ENCODE measurements at regions not wholly inside any gene's neighbourhood (a gene's known extent, or its start where the extent isn't known, plus 50 kb on each side); places are given as distances from the start of the nearest gene placed in this dataset.

DNA sequence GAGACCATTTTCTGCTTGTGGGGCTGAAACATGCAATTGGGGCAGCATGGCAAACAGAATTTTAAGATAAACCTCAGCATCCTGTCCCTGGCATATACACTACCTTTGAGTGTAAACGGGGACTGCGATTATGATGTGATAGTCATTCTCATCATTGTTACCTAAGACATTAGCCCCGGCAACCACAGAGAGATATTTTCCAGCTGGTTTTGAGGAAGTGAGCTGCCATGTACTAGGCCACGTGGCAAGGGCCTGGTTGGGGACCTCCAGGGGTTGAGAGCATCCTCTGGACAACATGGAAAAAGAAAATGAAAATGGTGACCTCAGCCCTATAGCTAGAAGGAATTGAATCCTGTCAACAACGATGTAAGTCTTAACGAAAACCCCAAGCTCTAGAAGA is 623.6 kb upstream of the CDH18 start:
- dilution Hi-C loops (cut with MboI; ENCODE audit: extremely low pct_ligation_motif_present, low sequenced_read_pairs), result no loop called here

DNA sequence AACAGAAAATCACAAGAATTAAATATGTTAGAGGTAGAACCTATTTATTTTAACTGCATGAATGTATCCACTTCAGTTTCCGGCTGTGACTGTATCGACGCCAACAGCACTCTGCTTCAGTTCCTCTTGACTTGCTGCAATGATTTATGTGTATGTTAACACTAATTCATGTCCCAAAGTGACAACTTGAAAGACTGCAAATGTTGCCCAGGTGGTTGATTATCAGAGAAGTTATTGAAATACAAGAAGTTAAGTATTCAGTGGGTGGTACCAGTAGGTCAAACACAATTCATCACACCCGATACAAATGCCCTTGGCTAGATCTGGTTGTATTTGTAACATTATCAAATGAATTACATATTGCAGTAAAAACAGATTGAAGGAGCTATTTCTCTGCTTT is 622.7 kb upstream of the CDH18 start:
- dilution Hi-C loops (cut with MboI; ENCODE audit: extremely low pct_ligation_motif_present, low sequenced_read_pairs), result no loop called here
- Histone ChIP-seq H2AFZ (ENCODE audit: low read depth, low read length) (no peak overlapping the region), H3K4me2 (ENCODE audit: insufficient read depth, low read length) (no peak overlapping the region)

More for the DNA sequence above, 623.6 kb upstream of the CDH18 start:
- ChIA-PET POLR2A (no interaction called here), CTCF (no interaction called here)
- Histone ChIP-seq H3K79me2 (ENCODE audit: control insufficient read depth, insufficient read depth, low read length) (no peaks in the 10 kb centered on the region), H3K4me3 (replicated peaks in 1 of 3; ENCODE audit: insufficient read depth in 1 of 3, low read depth in 1 of 3, low read length in 3 of 3) (no peak overlapping the region), H3K27me3 (ENCODE audit: control insufficient read depth in 2 of 2, insufficient read depth in 2 of 2, low read length in 2 of 2) (no peaks in the 10 kb centered on the region), H4K20me1 (replicated peaks; ENCODE audit: control insufficient read depth, extremely low read depth, insufficient read depth, low read length) (no peaks in the 10 kb centered on the region), H3K36me3 (ENCODE audit: control insufficient read depth in 2 of 2, extremely low read depth in 1 of 2, insufficient read depth in 2 of 2, low read length in 2 of 2) (no peaks in the 10 kb centered on the region), H3K9ac (replicated peaks; ENCODE audit: extremely low read depth, insufficient read depth, low read length) (no peak overlapping the region), H3K27ac (ENCODE audit: insufficient read depth, low read depth, low read length) (no peak overlapping the region), H3K4me2 (ENCODE audit: insufficient read depth, low read length) (no peak overlapping the region), H3K9me1 (replicated peaks; ENCODE audit: control insufficient read depth, extremely low read depth, insufficient read depth, low read length) (no peaks in the 10 kb centered on the region), H2AFZ (ENCODE audit: low read depth, low read length) (no peak overlapping the region), H3K4me1 (ENCODE audit: control insufficient read depth, extremely low read depth, insufficient read depth, low read length) (no peaks in the 10 kb centered on the region), H3K9me3 (replicated peaks; ENCODE audit: control insufficient read depth, insufficient read depth, low read length) (no peaks in the 10 kb centered on the region)
- TF ChIP-seq, protein P1, sequence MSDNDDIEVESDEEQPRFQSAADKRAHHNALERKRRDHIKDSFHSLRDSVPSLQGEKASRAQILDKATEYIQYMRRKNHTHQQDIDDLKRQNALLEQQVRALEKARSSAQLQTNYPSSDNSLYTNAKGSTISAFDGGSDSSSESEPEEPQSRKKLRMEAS (IDR thresholded peaks at IDR 0.05; ENCODE audit: insufficient read depth, insufficient read length), result no peak
- TF ChIP-seq FOS (IDR thresholded peaks at IDR 0.05; ENCODE audit: borderline replicate concordance, insufficient read depth, low read length) (no peak), EZH2 (IDR thresholded peaks at IDR 0.05; ENCODE audit: borderline replicate concordance, low read depth, low read length, severe bottlenecking) (no peak), GATA2 (IDR thresholded peaks at IDR 0.05; ENCODE audit: insufficient read depth, insufficient read length, low read depth, low read length) (no peak), MYC (IDR thresholded peaks at IDR 0.05; ENCODE audit: low read depth, low read length) (no peak), POLR2A (IDR thresholded peaks at IDR 0.05; ENCODE audit: low read depth, low read length) (no peak), POLR2AphosphoS5 (IDR thresholded peaks at IDR 0.05; ENCODE audit: insufficient read depth, low read depth, low read length) (no peak)
- intact Hi-C loops (cut with micrococcal nuclease), result no loop called here
- BruUV-seq (replicated peaks), result no TSS peak
- no peak for DNase-seq (ENCODE audit: low read depth, low spot score)
- FAIRE-seq, result no peak

More for the DNA sequence above, 622.7 kb upstream of the CDH18 start:
- intact Hi-C loops (cut with micrococcal nuclease), result no loop called here
- Histone ChIP-seq H3K27ac (ENCODE audit: insufficient read depth, low read depth, low read length) (no peak overlapping the region), H3K9me1 (replicated peaks; ENCODE audit: control insufficient read depth, extremely low read depth, insufficient read depth, low read length) (no peaks in the 10 kb centered on the region), H3K9me3 (replicated peaks; ENCODE audit: control insufficient read depth, insufficient read depth, low read length) (no peaks in the 10 kb centered on the region), H3K4me1 (ENCODE audit: control insufficient read depth, extremely low read depth, insufficient read depth, low read length) (no peaks in the 10 kb centered on the region), H3K36me3 (ENCODE audit: control insufficient read depth in 2 of 2, extremely low read depth in 1 of 2, insufficient read depth in 2 of 2, low read length in 2 of 2) (no peaks in the 10 kb centered on the region), H3K9ac (replicated peaks; ENCODE audit: extremely low read depth, insufficient read depth, low read length) (no peak overlapping the region), H3K4me3 (replicated peaks in 1 of 3; ENCODE audit: insufficient read depth in 1 of 3, low read depth in 1 of 3, low read length in 3 of 3) (no peak overlapping the region), H3K79me2 (ENCODE audit: control insufficient read depth, insufficient read depth, low read length) (no peaks in the 10 kb centered on the region), H3K27me3 (ENCODE audit: control insufficient read depth in 2 of 2, insufficient read depth in 2 of 2, low read length in 2 of 2) (no peaks in the 10 kb centered on the region), H4K20me1 (replicated peaks; ENCODE audit: control insufficient read depth, extremely low read depth, insufficient read depth, low read length) (no peaks in the 10 kb centered on the region)
- ChIA-PET CTCF (no interaction called here), POLR2A (no interaction called here)
- FAIRE-seq (no peak), DNase-seq (ENCODE audit: low read depth, low spot score) (no peak)
- BruUV-seq (replicated peaks), result no TSS peak
- TF ChIP-seq POLR2A (IDR thresholded peaks at IDR 0.05; ENCODE audit: low read depth, low read length), result no peak
- TF ChIP-seq POLR2AphosphoS5 (IDR thresholded peaks at IDR 0.05; ENCODE audit: insufficient read depth, low read depth, low read length), result no peak
- TF ChIP-seq, protein P2, sequence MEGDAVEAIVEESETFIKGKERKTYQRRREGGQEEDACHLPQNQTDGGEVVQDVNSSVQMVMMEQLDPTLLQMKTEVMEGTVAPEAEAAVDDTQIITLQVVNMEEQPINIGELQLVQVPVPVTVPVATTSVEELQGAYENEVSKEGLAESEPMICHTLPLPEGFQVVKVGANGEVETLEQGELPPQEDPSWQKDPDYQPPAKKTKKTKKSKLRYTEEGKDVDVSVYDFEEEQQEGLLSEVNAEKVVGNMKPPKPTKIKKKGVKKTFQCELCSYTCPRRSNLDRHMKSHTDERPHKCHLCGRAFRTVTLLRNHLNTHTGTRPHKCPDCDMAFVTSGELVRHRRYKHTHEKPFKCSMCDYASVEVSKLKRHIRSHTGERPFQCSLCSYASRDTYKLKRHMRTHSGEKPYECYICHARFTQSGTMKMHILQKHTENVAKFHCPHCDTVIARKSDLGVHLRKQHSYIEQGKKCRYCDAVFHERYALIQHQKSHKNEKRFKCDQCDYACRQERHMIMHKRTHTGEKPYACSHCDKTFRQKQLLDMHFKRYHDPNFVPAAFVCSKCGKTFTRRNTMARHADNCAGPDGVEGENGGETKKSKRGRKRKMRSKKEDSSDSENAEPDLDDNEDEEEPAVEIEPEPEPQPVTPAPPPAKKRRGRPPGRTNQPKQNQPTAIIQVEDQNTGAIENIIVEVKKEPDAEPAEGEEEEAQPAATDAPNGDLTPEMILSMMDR (IDR thresholded peaks at IDR 0.05; ENCODE audit: extremely low read depth in 1 of 2, insufficient read depth in 1 of 2, low read depth in 1 of 2, low read length in 2 of 2), result no peak
- no peak for TF ChIP-seq FOS (IDR thresholded peaks at IDR 0.05; ENCODE audit: borderline replicate concordance, insufficient read depth, low read length)
- TF ChIP-seq MYC (IDR thresholded peaks at IDR 0.05; ENCODE audit: low read depth, low read length), result no peak
- TF ChIP-seq, protein P1 (IDR thresholded peaks at IDR 0.05; ENCODE audit: insufficient read depth, insufficient read length), result no peak

Data from endothelial cell of umbilical vein (primary cell).